ENCODE measurements at regions not wholly inside any gene's neighbourhood (a gene's known extent, or its start where the extent isn't known, plus 50 kb on each side); places are given as distances from the start of the nearest gene placed in this dataset.

- TF ChIP-seq, protein P1, sequence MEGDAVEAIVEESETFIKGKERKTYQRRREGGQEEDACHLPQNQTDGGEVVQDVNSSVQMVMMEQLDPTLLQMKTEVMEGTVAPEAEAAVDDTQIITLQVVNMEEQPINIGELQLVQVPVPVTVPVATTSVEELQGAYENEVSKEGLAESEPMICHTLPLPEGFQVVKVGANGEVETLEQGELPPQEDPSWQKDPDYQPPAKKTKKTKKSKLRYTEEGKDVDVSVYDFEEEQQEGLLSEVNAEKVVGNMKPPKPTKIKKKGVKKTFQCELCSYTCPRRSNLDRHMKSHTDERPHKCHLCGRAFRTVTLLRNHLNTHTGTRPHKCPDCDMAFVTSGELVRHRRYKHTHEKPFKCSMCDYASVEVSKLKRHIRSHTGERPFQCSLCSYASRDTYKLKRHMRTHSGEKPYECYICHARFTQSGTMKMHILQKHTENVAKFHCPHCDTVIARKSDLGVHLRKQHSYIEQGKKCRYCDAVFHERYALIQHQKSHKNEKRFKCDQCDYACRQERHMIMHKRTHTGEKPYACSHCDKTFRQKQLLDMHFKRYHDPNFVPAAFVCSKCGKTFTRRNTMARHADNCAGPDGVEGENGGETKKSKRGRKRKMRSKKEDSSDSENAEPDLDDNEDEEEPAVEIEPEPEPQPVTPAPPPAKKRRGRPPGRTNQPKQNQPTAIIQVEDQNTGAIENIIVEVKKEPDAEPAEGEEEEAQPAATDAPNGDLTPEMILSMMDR (IDR thresholded peaks at IDR 0.05; ENCODE audit: low read depth, low read length) = no peak
- no peak for DNase-seq (ENCODE audit: extremely low read depth, low read depth)
Observed at GRCh38 chr1:38420666-38421065, 374.1 kb upstream of the POU3F1 start.

GRCh38 chr1:38418195-38419030, 371.8 kb upstream of the POU3F1 start:
- TF ChIP-seq, protein P1 (IDR thresholded peaks at IDR 0.05; ENCODE audit: low read depth, low read length) = no peak
- DNase-seq (ENCODE audit: extremely low read depth, low read depth) = no peak

DNA sequence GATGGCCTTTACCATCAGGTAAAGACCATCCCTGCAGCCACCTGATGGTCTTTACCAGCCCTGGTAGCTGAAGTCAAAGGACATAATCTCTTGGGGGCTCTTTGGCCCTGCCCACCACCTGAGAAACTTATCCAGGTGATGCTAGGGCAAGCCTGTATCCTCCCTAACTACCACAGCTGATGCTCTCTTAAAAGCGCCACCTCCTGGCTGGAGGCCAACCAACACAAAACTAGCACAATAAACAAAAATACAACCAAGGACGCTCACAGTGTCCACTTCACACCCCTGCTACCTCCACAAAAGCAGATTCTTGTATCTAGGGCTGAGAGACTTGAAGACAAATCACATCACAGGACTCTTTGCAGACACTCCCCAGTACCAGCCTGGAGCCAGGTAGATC, 357.1 kb upstream of the POU3F1 start:
- TF ChIP-seq, protein P1 (IDR thresholded peaks at IDR 0.05; ENCODE audit: low read depth, low read length) = no peak
- DNase-seq (ENCODE audit: extremely low read depth, low read depth) = no peak

GRCh38 chr1:38402230-38402815, 355.7 kb upstream of the POU3F1 start:
- no peak for DNase-seq (ENCODE audit: extremely low read depth, low read depth)
- TF ChIP-seq, protein P1 (IDR thresholded peaks at IDR 0.05; ENCODE audit: low read depth, low read length) = no peak

GRCh38 chr1:38396606-38397005, 350.0 kb upstream of the POU3F1 start:
- no peak for DNase-seq (ENCODE audit: extremely low read depth, low read depth)
- TF ChIP-seq, protein P1 (IDR thresholded peaks at IDR 0.05; ENCODE audit: low read depth, low read length) = no peak

DNA sequence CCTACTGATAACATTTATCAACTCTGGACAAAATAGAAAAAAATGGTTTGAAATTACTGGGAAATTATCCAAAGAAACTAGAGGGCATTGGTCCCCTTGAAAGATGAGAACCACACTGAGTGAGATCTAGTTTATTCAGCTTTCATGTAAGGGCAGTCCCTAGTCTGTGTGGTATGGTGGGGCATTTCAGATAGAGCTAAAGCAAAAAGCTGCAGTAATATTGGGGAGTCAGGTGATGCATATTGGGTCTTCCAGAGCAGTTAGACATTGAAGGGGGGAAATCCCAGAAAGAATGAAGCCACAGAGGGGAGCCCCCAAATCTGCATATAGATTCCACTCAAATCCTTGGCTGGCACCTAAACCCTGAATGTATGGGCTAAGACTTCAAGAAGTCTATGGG, 347.7 kb upstream of the POU3F1 start:
- DNase-seq (ENCODE audit: extremely low read depth, low read depth) = no peak
- TF ChIP-seq, protein P1 (IDR thresholded peaks at IDR 0.05; ENCODE audit: low read depth, low read length) = no peak

GRCh38 chr1:38392861-38393260, 346.3 kb upstream of the POU3F1 start:
- TF ChIP-seq, protein P1 (IDR thresholded peaks at IDR 0.05; ENCODE audit: low read depth, low read length) = no peak
- no peak for DNase-seq (ENCODE audit: extremely low read depth, low read depth)

Data from AG09319 (cell line).